Daoy (cell line): ENCODE measurements at regions not wholly inside any gene's neighbourhood (a gene's known extent, or its start where the extent isn't known, plus 50 kb on each side); places are given as distances from the start of the nearest gene placed in this dataset.

ENCODE experiments used
- DNase-seq: peaks from one replicate; pipeline ENCODE4 v3.0.0-alpha.2; 2015; ENCODE audit warnings: low read depth

DNA sequence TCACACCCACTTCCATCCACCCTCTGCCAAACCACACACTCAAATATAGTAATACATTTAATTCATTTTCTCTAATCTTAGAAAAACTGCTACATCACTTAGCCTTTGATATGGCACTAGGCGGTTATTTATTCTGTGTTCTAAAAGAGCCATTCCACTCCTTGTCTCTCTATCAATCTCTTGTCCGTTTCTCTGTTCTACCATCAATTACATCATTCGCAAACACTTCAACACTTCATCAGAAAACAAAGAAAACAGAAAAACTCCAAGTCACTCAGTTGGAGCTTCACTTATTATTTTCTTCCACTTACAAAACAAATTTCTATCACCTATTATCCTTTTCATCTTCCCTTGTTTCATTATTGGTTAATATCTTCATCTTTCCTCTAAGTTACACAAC lies 1523.0 kb downstream of the KCNT2 start:
- DNase-seq: no peak

- no peak for DNase-seq
Observed at GRCh38 chr1:195082183-195082582, 1526.1 kb downstream of the KCNT2 start.

DNA sequence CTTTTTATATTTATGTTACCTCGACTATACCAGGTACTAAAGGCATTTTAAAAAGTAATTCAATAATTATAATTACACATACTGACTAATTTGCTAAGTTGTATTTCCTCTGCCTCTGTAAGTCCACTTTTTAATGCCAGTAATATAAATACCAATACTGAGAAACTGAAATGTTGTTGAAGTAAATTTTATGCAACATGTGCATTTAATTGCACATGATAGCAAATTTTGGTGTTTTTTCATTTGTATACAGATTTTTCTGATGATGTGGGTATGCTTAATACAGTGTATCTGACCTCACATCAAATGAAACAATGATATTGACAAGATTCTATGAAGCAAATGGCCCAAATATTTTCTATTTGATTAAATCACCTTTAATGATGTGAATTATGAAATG lies 1531.6 kb downstream of the KCNT2 start:
- DNase-seq: no peak

DNA sequence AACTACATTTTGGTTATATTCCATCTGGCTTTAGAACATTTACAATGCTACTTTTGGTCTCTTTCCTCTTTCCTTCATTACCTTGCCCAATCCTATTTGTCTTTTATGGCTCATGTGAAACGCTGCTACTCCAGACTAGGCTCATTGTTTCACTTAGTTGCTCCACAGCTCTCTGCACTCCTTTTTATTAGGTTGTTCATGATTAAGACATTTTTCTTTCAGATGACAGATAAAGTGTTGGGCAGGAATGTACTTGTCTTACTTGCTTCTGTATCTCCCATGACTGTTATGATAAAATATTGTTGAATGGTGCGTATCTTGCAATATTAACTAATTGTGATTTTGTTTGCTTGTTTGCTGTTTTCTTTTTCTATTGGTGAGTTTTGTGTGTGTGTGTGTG lies 1532.3 kb downstream of the KCNT2 start:
- no peak for DNase-seq

GRCh38 chr1:195071461-195071860 lies 1536.8 kb downstream of the KCNT2 start:
- no peak for DNase-seq

- no peak for DNase-seq
Observed at GRCh38 chr1:195065437-195065836, 1542.8 kb downstream of the KCNT2 start.

DNA sequence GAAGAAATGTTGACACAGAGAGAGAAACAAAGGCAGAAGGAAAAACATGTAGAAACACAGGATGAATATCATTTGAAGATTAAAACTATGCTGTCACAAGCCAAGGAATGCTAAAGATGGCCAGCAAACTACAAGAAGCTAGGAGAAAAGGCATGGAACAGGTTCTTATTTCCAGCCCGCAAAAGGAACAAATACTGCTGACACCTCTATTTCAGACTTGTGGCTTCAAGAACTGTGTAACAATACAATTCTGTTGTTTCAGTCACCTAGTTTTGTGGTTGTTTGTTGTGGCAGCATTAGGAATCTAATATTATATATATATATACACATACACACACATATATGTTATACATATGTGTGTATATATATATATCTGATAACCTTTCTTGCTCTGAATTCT lies 1543.9 kb downstream of the KCNT2 start:
- DNase-seq: no peak

DNA sequence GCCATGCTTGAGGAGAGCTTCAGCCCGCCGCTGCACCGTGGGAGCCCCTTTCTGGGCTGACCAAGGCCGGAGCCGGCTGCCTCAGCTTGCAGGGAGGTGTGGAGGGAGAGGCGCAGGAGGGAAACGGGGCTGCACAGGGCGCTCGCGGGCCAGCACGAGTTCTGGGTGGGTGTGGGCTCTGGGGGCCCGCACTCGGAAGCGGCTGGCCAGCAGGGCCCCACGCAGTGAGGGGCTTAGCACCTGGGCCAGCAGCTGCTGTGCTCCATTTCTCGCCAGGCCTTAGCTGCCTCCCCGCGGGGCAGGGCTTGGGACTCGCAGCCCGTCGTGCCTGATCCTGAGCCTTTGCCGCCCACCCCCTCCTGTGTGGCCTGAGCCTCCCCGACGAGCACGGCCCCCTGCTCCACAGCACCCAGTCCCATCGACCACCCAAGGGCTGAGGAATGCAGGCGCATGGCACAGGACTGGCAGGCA lies 1554.0 kb downstream of the KCNT2 start:
- no peak for DNase-seq

DNA sequence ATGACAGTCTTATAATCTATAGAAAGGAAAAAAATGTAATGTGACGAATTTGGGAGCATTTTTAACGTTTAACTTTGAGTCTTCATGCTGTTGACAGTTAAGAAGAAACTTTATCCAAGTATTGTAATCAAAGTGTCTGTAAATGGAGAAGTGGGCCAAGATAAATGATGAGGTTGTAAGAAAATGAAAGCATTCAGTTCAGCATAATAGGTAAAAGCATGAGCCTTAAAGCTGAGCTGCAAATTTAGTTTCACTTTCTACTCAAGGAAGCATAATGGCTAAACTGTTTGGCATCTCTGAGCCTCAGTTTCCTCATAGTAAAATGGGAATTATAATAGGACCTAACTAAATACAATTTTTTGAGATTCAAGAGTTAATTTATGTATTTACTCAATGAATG lies 1554.8 kb downstream of the KCNT2 start:
- DNase-seq: no peak

DNA sequence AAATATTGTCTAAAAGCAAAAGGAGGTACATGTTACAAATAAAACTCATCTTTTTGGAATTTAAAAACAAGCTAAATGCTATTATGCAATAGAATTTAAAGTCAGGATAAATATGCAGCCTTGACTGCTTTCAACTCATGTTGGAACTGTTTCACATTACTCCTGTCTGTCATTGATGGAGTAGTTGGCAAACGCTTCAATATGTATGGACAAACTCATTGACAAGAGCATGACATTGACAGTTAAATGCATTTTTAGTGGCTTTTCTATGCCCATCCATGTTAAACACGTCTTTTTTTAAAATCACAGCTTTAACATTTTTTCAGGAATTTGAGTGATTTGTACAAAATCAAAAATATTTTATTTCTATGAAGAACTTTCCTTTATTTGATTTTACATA lies 1560.5 kb downstream of the KCNT2 start:
- no peak for DNase-seq

DNA sequence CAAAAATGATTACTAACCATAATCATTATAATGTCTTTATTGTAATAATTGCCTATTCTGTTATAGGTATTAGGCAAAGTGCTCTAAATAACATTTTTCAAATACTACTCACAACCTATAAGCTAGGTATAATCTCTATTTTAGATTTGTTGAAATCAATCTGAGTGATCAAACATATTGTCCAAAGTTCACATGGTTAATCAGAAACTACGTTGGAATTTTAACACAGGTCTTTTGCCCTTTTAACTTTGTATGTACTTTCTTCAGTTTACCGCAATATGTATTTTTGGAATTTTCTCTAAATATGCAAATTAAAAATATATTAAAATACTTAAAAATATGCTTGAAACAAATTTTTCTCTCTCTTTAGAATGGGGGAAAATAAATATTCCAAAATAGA lies 1563.2 kb downstream of the KCNT2 start:
- no peak for DNase-seq

GRCh38 chr1:195030793-195031192 lies 1577.4 kb downstream of the KCNT2 start:
- no peak for DNase-seq

- DNase-seq: no peak
Observed at GRCh38 chr1:195026792-195027191, 1581.4 kb downstream of the KCNT2 start.

GRCh38 chr1:195019385-195019784 lies 1588.9 kb downstream of the KCNT2 start:
- no peak for DNase-seq

DNA sequence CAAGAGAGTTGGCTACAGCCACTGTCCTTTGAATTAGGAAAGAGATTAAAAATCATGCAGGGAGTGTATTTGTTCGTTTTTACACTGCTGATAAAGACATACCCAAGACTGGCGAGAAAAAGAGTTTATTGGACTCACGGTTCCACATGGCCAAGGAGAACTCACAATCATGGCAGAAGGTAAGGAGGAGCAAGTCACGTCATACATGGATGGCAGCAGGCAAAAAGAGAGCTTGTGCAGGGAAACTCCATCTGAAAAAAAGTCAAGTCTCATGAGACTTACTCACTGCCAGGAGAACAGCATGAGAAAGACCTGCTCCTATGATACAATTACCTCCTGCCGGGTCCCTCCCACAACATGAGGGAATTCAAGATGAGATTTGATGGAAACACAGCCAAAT lies 1595.2 kb downstream of the KCNT2 start:
- no peak for DNase-seq

- no peak for DNase-seq
Observed at GRCh38 chr1:195005338-195005737, 1602.9 kb downstream of the KCNT2 start.

GRCh38 chr1:194990483-194990882 lies 1617.8 kb downstream of the KCNT2 start:
- no peak for DNase-seq

DNA sequence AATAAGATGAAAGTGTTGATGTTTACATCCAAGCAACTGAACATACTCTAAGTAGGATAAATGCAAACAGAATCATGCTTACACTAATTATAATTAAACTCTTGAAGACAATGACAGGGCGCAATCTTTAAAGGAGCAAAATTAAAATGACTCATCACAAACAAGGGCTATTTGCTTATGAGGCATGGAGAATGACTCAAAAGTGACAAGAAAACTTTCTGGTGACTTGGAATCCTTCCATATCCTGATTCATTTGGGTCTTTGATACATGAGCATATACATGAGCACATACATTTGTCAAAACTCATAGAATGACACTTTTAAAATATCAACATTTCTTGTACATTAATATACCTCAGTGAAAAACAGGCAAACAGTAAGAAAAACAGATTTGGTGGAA lies 1632.3 kb downstream of the KCNT2 start:
- no peak for DNase-seq

DNA sequence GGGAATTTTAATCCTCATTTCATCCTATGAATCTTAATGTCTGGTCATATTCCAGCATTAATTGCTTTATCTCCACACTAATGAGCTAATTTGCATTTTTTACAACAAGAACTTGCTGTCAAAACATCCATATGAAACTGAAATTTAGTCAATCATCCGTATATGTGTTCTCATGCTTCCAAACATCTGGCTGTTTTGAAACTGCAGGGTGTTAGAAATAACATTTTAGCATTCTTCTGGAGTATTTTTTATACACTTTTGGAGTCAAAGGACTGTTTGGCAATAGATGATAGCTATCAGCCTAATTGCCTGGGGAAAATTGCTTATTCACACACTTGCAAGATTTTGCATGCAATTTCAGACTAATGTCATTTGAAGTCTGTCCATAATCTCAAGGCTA lies 1639.3 kb downstream of the KCNT2 start:
- DNase-seq: no peak

DNA sequence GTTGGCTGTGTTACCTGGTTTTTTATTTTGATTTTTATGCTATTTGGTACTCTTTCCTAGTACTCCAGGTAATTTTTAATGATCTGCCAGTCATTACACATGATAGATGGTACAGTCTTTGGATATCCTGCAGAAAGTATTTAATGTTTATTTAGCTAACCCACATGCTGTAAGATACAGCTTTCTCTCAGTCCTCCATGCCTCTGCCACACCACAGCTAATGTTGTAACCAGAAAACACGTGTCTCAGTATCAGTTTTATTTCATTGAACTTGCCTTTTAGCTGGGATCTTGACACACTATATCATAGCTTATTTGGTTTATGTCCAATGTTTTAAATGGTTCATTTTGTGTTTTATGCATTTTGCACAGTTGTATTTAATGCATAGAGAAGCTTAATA lies 1648.4 kb downstream of the KCNT2 start:
- DNase-seq: no peak

- DNase-seq: no peak
Observed at GRCh38 chr1:194952171-194952570, 1656.1 kb downstream of the KCNT2 start.

- no peak for DNase-seq
Observed at GRCh38 chr1:194950584-194950983, 1657.7 kb downstream of the KCNT2 start.

GRCh38 chr1:194940336-194941030 lies 1667.8 kb downstream of the KCNT2 start:
- no peak for DNase-seq

DNA sequence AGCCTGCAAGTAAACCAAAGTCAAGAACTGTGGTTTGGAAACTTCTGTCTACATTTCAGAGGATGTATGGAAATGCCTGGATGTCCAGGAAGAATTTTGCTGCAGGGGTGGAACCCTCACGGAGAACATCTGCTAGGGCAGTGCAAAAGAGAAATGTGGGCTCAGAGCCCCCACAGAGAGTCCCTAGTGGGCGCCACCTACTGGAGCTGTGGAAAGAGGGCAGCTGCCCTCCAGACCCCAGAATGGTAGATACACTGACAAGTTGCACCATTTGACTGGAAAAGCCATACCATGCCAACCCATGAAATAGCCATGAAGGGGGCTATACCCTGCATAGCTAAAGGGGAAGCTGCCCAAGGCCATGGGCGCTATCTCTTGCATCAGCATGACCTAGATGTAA lies 1672.4 kb downstream of the KCNT2 start:
- no peak for DNase-seq
